Tibial artery (tissue), 4 donors: ENCODE measurements at regions not wholly inside any gene's neighbourhood (a gene's known extent, or its start where the extent isn't known, plus 50 kb on each side); places are given as distances from the start of the nearest gene placed in this dataset.

ENCODE experiments used
- DNase-seq, 2 donors: peaks; one replicate each; pipeline ENCODE4 v3.0.0-alpha.2; 2019
- H3K27ac ChIP-seq, 2 donors: fragments of 200-600 bp; sonication (generic) in 1 of 2; 1 replicate in 1 of 2; 2 replicates in 1 of 2; pipeline ENCODE4 v1.5.1; 2018 to 2019; ENCODE audit warnings: mild to moderate bottlenecking in 1 of 2
- H3K27me3 ChIP-seq, 2 donors: fragments of 200-600 bp; sonication (generic) in 1 of 2; one replicate each; pipeline versions ENCODE4 v1.5.1 to v1.6.0; 2016 to 2019
- H3K36me3 ChIP-seq, 3 donors: fragments of 200-600 bp; sonication (generic) in 2 of 3; one replicate each; pipeline ENCODE4 v1.5.1; 2016 to 2019; ENCODE audit warnings: mild to moderate bottlenecking in 2 of 3
- H3K4me1 ChIP-seq, 4 donors: fragments of 200-600 bp; sonication (generic) in 2 of 4; 1 replicate in 3 of 4; 2 replicates in 1 of 4; pipeline ENCODE4 v1.5.1; 2016 to 2019
- H3K4me3 ChIP-seq, 2 donors: fragments of 200-600 bp; sonication (generic) in 1 of 2; 1 replicate in 1 of 2; 2 replicates in 1 of 2; pipeline ENCODE4 v1.5.1; 2018 to 2019; ENCODE audit warnings: mild to moderate bottlenecking in 2 of 2
- H3K9me3 ChIP-seq, 3 donors: fragments of 200-600 bp; sonication (generic) in 1 of 3; one replicate each; pipeline ENCODE4 v1.5.1; 2016 to 2019
- intact Hi-C: fragments of 100-400 bp; cut with DNase I; formaldehyde crosslinking; loops from one replicate; pipeline ENCODE4 v1.15.0; 2023; ENCODE audit warnings: low total_unique reads
- TF ChIP-seq, protein P1 (sequence below), 2 experiments: fragments of 200-600 bp in 1 of 2; fragments of 450-650 bp in 1 of 2; IDR thresholded peaks; one replicate each; pipeline ENCODE4 v1.5.1; 2017 to 2019; ENCODE audit warnings: antibody characterized with exemption in 2 of 2, mild to moderate bottlenecking in 1 of 2, moderate library complexity in 1 of 2

DNA sequence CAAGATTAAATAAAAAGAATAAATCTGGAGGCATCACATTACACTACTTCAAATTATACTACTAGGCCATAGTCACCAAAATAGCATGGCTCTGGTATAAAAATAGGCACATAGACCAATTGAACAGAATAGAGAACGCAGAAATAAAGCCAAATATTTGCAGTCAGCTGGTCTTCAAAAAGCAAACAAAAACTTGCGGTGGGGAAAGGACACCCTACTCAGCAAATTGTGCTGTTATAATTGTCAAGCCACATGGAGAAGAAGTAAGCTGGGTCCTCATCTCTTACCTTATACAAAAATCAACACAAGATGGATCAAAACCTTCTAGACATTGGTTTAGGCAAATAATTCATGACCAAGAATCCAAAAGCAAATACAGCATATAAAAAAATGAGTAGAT is 259.2 kb upstream of the SLITRK3 start:
- peaks cover 0 to 5% (median 0%) of the 10 kb centered on the region in 3 donors for H3K9me3 ChIP-seq
- no peaks in the 10 kb centered on the region for H3K36me3 ChIP-seq
- no peaks in the 10 kb centered on the region for H3K4me1 ChIP-seq
- no peak overlapping the region for H3K4me3 ChIP-seq
- intact Hi-C loops: no loop called here
- DNase-seq: no peak
- H3K27ac ChIP-seq: no peak overlapping the region
- H3K27me3 ChIP-seq: no peaks in the 10 kb centered on the region
- TF ChIP-seq, protein P1, sequence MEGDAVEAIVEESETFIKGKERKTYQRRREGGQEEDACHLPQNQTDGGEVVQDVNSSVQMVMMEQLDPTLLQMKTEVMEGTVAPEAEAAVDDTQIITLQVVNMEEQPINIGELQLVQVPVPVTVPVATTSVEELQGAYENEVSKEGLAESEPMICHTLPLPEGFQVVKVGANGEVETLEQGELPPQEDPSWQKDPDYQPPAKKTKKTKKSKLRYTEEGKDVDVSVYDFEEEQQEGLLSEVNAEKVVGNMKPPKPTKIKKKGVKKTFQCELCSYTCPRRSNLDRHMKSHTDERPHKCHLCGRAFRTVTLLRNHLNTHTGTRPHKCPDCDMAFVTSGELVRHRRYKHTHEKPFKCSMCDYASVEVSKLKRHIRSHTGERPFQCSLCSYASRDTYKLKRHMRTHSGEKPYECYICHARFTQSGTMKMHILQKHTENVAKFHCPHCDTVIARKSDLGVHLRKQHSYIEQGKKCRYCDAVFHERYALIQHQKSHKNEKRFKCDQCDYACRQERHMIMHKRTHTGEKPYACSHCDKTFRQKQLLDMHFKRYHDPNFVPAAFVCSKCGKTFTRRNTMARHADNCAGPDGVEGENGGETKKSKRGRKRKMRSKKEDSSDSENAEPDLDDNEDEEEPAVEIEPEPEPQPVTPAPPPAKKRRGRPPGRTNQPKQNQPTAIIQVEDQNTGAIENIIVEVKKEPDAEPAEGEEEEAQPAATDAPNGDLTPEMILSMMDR (IDR thresholded peaks at IDR 0.05): no peak

DNA sequence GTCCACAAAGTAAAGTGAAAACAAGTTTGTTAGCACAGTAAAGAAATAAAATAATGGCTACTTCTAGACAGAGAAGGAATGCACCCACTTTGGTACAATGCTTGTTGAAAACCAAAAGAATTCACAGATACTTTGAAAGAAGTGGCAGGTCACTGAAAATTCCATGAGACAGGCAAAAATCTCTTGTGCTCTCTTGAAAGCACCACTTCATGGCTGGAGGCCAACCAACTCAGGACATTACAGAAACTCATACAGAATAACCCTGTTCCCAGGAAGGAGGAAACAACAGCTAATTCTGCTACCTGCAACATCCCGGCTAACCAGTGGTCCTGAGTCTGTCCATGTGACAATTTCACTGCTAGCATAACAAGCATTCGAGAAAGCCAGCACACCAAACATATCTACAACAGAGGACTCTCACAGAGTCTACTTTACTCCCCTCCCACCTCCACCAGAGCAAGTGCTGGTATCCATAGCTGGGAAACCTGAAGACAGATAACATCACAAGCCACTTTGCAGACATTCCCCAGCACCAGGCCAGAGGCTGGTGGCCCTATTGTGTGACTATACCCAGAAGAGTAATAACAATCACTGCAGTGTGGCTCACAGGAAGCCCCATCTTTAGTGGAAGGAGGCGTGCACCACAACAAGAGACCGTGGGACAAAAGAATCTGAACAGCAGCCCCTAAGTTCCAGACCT is 255.3 kb upstream of the SLITRK3 start:
- H3K4me1 ChIP-seq: no peaks in the 10 kb centered on the region
- H3K4me3 ChIP-seq: no peak overlapping the region
- peaks cover 0 to 5% (median 0%) of the 10 kb centered on the region in 3 donors for H3K9me3 ChIP-seq
- TF ChIP-seq, protein P1 (IDR thresholded peaks at IDR 0.05): no peak
- H3K36me3 ChIP-seq: no peaks in the 10 kb centered on the region
- H3K27me3 ChIP-seq: no peaks in the 10 kb centered on the region
- no peak for DNase-seq
- no peak overlapping the region for H3K27ac ChIP-seq
- intact Hi-C loops: no loop called here

DNA sequence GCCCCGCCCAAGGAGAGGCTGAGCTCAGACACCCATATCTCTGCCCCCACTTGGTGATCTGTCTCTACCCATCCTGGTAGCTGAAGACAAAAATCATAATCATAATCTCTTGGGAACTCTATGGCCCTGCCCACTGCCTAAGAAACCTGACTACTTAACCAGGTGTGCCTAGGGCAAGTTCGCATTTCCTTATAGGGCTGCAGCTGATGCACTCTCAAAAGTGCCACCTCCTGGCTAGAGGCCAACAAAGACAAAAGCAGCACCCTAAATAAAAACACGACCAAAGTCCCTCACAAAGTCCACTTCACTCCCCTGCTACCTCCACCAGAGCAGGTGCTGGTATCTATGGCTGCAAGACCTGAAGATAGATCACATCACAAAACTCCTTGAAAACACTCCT is 250.4 kb upstream of the SLITRK3 start:
- Histone ChIP-seq H3K27me3 (no peaks in the 10 kb centered on the region), H3K4me3 (no peak overlapping the region), H3K4me1 (no peaks in the 10 kb centered on the region), H3K9me3 (peaks cover 0 to 4% (median 0%) of the 10 kb centered on the region in 3 donors), H3K27ac (no peak overlapping the region), H3K36me3 (no peaks in the 10 kb centered on the region)
- intact Hi-C loops: no loop called here
- TF ChIP-seq, protein P1 (IDR thresholded peaks at IDR 0.05): no peak
- DNase-seq: no peak

DNA sequence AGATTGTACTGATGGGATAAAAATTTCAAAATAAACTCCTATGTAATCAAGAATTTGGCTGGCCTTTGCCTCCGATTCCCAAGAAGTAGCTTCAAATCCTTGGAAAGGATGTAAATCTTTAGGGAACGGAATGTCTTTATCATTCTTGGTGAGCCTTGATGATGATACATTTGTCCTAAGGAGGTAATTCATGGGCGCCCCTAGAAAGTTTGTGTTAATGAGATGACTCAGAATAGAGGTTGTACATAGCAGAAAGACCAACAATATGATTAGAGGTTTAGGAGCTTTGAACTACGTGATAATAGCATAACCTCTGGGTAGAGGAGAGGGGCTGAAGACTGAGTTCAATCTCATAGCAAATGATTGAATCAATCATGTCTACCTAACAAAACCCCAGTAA is 248.6 kb upstream of the SLITRK3 start:
- intact Hi-C loops: no loop called here
- Histone ChIP-seq H3K4me1 (no peaks in the 10 kb centered on the region), H3K27me3 (no peaks in the 10 kb centered on the region), H3K36me3 (no peaks in the 10 kb centered on the region), H3K27ac (no peak overlapping the region), H3K4me3 (no peak overlapping the region), H3K9me3 (no peaks in the 10 kb centered on the region)
- TF ChIP-seq, protein P1 (IDR thresholded peaks at IDR 0.05): no peak
- no peak for DNase-seq

DNA sequence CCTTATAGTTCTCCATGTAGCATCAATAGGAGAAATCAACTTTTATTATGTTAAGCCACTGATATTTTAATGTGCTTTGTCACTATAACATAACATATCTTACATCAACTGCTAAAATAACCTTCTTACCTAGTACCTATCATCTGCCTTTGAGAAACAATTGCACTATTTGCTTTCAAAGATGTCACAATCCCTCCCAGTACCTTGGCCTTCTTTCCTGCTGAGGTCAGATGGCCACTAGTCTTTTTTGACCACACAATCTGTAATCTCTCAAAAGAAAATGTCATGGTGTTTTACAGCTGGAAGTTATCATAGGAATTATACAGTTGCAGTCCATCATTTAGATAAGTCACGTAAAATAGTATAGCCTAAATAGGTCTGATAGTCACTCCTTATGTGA is 247.5 kb upstream of the SLITRK3 start:
- no peak for DNase-seq
- no peak overlapping the region for H3K4me3 ChIP-seq
- H3K27ac ChIP-seq: no peak overlapping the region
- intact Hi-C loops: no loop called here
- TF ChIP-seq, protein P1 (IDR thresholded peaks at IDR 0.05): no peak
- H3K27me3 ChIP-seq: no peaks in the 10 kb centered on the region
- no peaks in the 10 kb centered on the region for H3K36me3 ChIP-seq
- no peaks in the 10 kb centered on the region for H3K9me3 ChIP-seq
- H3K4me1 ChIP-seq: no peaks in the 10 kb centered on the region

DNA sequence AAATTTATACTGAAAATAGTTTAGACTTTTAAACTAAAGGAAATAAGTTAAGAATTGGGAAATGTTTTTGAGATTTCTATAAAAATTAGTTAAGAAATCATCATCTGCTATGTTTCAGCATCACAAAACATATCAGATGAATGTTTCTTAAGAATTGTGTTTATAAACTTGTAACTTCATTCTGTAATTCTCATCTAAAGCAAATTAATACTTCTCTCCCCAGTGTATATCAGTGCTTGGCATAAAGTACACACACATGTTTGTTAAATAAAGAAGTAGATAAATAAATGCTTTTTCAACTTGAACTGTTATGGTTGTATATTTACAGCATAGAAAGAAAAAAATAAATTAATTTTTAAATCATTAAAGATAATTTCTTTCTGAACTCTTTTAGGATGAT is 245.9 kb upstream of the SLITRK3 start:
- Histone ChIP-seq H3K27ac (no peak overlapping the region), H3K27me3 (no peaks in the 10 kb centered on the region), H3K9me3 (no peaks in the 10 kb centered on the region), H3K36me3 (no peaks in the 10 kb centered on the region), H3K4me3 (no peak overlapping the region), H3K4me1 (no peaks in the 10 kb centered on the region)
- intact Hi-C loops: no loop called here
- TF ChIP-seq, protein P1 (IDR thresholded peaks at IDR 0.05): no peak
- no peak for DNase-seq
